ENCODE measurements at regions not wholly inside any gene's neighbourhood (a gene's known extent, or its start where the extent isn't known, plus 50 kb on each side); places are given as distances from the start of the nearest gene placed in this dataset.
"Not testable (repeated sequence)": the region's sequence is repeated elsewhere in the genome, so short reads cannot be mapped to it uniquely, and the experiment has no call there.

DNA sequence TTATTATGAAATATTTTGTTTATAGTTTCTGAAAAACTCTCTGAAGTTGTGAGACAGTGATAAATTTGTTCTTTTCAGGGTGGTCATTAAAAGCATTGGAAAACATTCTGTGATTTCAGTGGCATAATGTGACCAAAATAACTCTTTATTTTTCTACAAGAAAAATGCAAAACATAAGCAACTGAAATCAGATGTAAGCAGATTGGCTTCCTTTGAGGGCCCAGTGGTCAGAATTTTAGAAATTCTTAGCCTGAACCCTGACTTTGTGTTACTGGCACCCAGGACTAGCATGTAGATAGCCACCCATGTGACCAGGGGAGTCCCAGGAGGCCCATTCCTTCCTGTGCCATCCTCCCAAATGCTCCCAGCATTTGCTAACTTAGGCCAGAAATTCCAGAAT lies 145.6 kb upstream of the SLC38A2 start:
- DNase-seq (ENCODE audit: low read depth), result no peak

DNA sequence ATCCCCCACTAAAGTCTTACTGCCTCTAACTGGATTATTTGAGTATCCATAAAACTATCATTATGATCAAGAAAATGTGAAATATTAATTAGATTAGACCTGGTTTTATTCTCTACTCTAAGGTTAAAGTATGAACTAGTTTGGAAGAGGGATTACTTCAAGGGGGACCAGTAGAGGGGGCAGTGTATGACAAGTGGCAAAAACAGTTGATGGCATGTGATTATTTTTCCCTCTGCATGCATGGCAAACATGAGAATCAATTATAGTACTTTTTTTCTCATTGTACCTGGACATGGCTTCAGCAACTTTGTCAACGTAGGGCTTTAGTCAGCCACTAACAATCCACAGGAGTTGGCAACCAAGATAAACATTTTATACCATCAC lies 145.0 kb upstream of the SLC38A2 start:
- no peak for DNase-seq (ENCODE audit: low read depth)

GRCh38 chr12:46516933-46517578 lies 144.5 kb upstream of the SLC38A2 start:
- DNase-seq (ENCODE audit: low read depth), result no peak

- no peak for DNase-seq (ENCODE audit: low read depth)
Observed at GRCh38 chr12:46516238-46516932, 143.8 kb upstream of the SLC38A2 start.

GRCh38 chr12:46515829-46516228 lies 143.3 kb upstream of the SLC38A2 start:
- DNase-seq (ENCODE audit: low read depth), result no peak

DNA sequence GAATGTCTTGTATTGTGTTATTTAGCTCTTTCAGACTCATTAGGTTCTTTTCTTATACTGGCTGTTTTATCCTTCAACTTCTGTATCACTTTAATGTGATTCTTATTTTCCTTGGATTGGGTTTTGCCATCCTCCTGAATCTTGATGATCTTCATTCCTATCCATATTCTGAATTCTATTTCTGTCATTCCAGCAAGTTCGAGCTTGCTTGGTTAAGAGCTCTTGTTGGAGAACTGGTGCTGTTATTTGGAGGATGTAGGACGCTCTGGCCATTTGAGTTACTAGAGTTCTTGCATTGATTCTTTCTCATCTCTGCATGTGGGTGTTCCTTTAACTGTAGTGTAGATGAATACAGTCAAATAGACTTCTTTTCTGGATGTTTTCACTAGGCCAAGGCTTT lies 142.3 kb upstream of the SLC38A2 start:
- no peak for DNase-seq (ENCODE audit: low read depth)

GRCh38 chr12:46510257-46510656 lies 137.7 kb upstream of the SLC38A2 start:
- DNase-seq (ENCODE audit: low read depth), result not testable (repeated sequence)

DNA sequence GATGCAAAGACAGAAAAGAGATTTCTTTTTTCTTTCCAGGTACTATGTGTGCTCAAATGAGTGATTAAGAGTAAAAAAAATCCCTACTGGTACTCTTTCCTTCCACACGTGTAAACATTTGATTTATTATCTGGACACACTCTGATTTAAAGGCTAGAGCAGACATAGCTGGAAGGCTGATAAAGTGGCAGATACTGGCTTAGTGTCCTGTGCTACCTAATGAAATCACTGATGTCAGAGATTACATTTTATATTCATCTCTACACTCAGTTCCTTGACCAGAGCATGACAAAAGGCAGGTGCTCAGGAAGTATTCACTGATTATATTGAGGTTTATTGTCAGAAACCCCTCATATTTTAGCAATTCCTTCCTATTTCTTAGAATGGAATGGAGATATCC lies 136.6 kb upstream of the SLC38A2 start:
- no peak for DNase-seq (ENCODE audit: low read depth)

DNA sequence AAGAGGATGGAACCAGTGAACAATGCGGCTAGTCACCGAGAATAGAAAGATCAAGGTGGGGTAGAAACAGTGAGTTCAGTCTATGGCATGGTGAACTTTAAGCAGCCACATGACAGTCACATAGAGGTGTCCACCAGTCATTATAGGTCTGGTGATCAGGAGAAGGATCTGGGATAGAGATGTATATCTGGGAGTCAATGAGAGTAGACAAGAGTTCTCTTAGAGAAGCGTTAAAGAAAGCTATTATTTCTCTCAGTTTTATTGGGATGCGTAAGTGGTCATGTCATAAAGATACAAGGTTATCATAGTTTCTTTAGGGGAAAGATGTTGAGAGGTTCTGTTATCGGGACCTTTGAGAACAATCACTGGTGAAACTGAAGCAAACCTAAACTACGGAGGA lies 136.1 kb upstream of the SLC38A2 start:
- no peak for DNase-seq (ENCODE audit: low read depth)

DNA sequence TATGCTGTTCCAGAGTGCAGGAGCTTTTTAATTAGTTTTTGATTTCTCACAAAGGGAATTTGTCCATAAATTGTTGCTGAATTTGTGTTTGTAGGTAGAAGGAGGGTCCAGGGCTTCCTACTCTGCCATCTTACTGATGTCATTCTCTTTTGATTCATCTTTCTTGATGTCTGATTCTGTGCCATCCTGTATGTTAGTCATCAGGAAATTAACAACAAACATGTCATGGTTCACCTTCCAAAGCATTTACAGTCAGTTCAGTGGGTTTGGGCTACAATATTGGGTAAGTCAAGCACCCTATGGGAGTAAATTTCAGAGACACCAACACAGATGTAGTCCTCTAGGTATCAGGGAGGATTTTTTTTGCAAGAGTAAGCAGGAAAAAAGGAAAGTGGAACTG lies 135.2 kb upstream of the SLC38A2 start:
- DNase-seq (ENCODE audit: low read depth), result no peak

DNA sequence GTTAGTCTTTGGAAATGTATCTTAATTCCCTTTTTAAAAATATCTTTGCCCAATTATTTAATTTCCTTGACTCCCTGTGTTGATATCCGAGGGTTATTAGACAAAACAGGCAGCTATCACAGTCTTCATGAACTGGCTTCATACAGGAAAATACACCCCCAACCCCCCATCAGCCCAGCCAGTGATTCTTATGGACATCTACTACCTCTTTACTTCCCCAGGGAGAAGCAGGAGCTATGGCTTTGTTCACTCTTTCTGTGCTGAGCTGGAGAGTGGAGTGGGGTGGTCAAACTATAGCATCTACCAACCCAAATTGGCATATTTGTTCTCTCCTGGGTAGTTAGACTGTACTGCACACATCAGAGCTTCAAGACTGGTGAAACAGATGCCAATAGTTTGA lies 134.4 kb upstream of the SLC38A2 start:
- DNase-seq (ENCODE audit: low read depth), result no peak

GRCh38 chr12:46506198-46506597 lies 133.6 kb upstream of the SLC38A2 start:
- no peak for DNase-seq (ENCODE audit: low read depth)

DNA sequence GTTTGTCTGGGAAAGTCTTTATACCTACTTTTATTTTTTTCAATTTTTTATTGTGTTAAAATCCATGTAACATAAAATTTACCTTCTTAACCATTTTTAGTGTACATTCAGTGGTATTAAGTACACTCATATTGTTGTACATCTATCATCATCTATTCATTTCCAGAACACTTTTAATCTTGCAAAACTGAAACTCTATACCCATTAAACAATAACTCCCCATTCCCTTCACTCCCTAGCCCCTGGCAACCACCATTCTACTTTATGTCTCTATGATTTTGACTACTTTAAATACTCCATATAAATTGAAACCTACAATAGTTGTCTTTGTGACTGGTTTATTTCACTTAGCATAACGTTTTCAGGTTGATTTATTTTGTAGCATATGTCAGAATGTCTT lies 131.9 kb upstream of the SLC38A2 start:
- no peak for DNase-seq (ENCODE audit: low read depth)

DNA sequence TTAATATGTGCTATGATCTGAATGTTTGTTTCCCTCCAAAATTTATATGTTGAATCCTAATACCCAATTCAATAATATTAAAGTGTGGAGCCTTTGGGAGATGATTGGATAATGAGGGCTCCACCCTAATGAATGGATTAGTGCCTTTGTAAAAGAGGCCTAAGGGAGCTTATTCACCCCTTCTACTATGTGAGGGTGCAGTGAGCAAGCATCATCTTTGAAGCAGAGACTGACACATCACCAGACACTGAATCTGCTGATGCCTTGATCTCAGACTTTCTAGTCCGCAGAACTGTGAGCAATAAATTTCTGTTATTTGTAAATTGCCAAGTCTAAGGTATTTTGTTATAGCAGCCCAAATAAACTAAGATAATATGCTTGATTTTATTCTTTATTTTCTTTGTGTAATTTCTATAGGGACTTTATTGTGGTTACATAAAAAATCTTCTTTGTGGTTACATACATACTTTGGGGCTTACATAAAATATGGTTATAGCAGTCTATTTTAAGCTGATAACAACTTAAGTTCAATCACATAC lies 131.1 kb upstream of the SLC38A2 start:
- no peak for DNase-seq (ENCODE audit: low read depth)

- DNase-seq (ENCODE audit: low read depth), result no peak
Observed at GRCh38 chr12:46500673-46501072, 128.1 kb upstream of the SLC38A2 start.

GRCh38 chr12:46499901-46500300 lies 127.3 kb upstream of the SLC38A2 start:
- DNase-seq (ENCODE audit: low read depth), result no peak

GRCh38 chr12:46499226-46499625 lies 126.7 kb upstream of the SLC38A2 start:
- DNase-seq (ENCODE audit: low read depth), result no peak

GRCh38 chr12:46497739-46498138 lies 125.2 kb upstream of the SLC38A2 start:
- DNase-seq (ENCODE audit: low read depth), result no peak

- peak; percentile 67 for DNase-seq (ENCODE audit: low read depth)
Observed at GRCh38 chr12:46494424-46494823, 121.9 kb upstream of the SLC38A2 start.

GRCh38 chr12:46493834-46494181 lies 121.2 kb upstream of the SLC38A2 start:
- DNase-seq (ENCODE audit: low read depth), result no peak

GRCh38 chr12:46493150-46493833 lies 120.7 kb upstream of the SLC38A2 start:
- DNase-seq (ENCODE audit: low read depth), result no peak

DNA sequence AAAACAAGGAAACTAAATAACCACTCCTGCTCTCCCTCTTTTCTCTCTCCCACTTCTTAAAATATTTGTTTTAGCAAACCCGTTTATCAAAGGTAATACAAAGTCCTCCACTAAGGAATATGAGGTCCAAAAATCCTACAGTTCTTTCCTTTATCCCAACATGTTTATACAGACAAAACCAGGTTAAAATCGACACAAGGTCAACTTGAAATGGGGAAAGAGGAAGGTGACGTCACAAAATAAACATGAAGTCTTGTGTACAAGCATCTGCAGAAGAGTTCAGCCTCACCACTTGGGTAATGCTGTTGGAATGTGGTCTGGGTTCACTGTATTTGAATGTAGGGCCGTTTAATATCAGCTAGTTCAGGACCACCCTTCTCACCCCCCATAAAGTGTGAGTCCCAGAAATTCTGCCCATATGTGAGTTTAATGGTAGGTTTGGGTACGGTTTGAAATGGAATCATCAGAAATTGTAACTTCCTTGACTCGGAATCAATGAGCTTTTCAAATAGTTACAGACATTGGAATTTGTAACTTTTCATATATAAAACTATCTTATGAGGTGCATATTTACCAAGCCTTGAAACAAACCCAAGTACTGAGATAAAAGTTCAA lies 120.0 kb upstream of the SLC38A2 start:
- peak; percentile 85 for DNase-seq (ENCODE audit: low read depth)

DNA sequence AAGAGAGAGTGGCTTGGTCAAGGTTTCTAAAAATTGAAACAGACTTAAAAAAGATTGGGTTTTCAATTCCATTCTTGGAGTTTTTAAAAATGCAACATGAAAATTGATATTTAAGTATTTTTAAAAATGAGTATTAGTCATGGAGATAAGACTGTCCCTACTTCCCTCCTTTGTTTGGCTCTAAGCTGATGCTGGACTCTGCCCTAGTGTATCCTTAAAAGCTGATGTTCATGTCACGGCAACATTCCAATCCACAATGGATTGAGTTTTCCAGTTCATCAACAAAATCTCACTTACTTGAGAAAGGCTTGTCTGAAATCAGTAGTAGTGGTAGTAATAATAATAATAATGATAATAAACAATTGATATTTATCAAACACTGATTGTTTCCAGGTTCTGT lies 119.0 kb upstream of the SLC38A2 start:
- DNase-seq (ENCODE audit: low read depth), result no peak

Measured in HS-5 (cell line).